NOMO-1 treated with DMSO at 0.1 percent for 48 hours (cell line): ENCODE measurements at regions not wholly inside any gene's neighbourhood (a gene's known extent, or its start where the extent isn't known, plus 50 kb on each side); places are given as distances from the start of the nearest gene placed in this dataset.

Source experiments
- DNase-seq: peaks from one replicate; lab custom pipeline; 2025; ENCODE audit not compliant: unreplicated experiment; lab: John Stamatoyannopoulos, UW

GRCh38 chr14:51507511-51507905 is 144.2 kb upstream of the FRMD6 start:
- no peak for DNase-seq

- DNase-seq = no peak
Observed at GRCh38 chr14:51507906-51508511, 143.7 kb upstream of the FRMD6 start.

- DNase-seq = no peak
Observed at GRCh38 chr14:51511265-51511664, 140.4 kb upstream of the FRMD6 start.

- DNase-seq = no peak
Observed at GRCh38 chr14:51512316-51512715, 139.4 kb upstream of the FRMD6 start.

DNA sequence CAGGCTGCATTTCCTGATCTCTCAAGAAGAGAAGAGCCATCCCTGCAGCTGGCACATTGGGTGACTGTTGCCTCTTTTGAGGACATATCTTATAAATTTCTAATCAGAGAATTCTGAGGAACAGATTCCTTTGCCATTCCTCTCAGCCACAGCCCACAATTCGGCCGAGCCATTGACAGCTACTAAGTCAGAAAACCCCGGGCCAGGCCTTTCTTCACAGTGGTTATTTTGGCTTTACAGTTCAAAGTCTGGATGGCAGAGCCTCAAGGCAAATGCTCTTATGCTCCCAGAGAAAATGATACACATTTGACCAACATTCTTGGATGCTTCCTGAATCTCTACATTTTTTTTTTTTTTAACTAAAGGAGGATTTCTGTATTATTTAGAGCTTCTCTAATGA is 138.4 kb upstream of the FRMD6 start:
- DNase-seq = no peak

DNA sequence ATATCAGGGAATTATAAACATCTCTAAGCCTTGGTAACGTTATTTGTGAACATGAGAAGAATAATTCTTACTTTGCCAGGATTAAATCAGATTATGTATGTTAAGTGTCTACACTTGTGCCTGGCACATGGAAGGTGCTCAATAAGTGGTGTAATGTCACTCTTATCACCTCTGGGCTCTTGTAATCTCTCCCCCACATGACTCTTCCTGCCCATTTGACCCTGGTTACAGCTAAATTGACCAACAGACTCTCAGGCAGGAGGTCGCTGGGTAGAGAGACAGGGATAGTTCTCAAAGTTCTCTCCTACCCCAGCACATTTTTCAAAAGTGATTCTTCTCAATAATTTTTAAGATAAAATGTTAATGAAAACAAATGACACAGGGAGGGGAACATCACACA is 137.8 kb upstream of the FRMD6 start:
- DNase-seq = no peak

DNA sequence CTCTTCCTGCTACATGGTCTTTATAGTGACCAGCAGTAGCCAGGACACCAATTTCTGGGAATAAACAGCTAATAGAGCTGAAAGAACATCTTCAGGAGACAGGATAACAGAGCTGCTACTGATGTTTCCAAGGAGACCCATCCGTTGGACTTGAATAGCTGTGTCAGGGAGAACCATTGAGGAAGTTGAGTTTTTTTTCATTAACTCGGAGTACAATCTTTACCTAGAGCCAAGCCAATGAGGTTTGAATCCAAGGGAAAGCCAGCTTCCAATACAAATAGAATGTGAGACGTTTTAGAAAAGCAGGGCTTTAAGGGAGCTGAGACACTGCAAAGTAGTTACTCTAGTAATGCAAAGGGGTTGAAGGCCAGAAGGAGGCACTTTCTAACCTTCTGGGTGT is 136.1 kb upstream of the FRMD6 start:
- no peak for DNase-seq

- DNase-seq = no peak
Observed at GRCh38 chr14:51516706-51517395, 134.9 kb upstream of the FRMD6 start.

GRCh38 chr14:51518280-51518679 is 133.4 kb upstream of the FRMD6 start:
- DNase-seq = no peak

DNA sequence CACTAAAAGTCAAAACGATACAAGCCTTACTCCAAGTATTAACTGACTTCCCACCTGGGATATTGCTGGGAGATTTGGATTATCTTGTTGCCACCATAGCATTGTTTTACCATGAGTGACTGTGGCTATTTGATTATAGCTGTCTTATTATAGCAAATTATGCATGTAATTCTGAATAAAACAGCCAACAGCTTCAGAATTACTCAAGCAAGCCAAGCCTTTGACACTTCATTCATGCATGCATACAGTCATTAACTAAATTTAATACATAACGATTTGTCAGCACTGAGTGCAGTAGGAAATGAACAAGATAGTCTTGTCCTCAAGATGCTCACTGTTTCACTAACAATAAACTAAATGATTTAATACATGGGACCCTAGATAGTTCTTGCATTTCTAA is 133.0 kb upstream of the FRMD6 start:
- no peak for DNase-seq

- no peak for DNase-seq
Observed at GRCh38 chr14:51520087-51520486, 131.6 kb upstream of the FRMD6 start.

DNA sequence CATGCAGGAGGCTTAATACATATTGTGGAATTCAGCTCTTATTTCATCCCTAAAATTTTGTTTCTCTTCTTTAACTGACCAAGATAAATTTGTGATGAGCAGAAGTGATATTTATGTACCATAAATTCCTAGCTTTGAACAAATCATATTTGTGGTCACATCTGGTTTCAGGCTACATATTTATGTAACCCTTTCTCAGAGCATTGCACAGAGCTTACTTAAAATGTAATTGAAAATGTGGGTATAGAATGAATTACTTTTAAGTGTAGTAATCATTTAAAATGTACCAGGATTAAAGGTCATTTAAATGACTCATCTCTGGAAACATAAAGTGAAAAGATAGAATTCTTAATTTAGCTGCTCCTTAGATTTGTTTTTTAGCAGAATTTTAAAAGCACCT is 129.9 kb upstream of the FRMD6 start:
- DNase-seq = no peak

DNA sequence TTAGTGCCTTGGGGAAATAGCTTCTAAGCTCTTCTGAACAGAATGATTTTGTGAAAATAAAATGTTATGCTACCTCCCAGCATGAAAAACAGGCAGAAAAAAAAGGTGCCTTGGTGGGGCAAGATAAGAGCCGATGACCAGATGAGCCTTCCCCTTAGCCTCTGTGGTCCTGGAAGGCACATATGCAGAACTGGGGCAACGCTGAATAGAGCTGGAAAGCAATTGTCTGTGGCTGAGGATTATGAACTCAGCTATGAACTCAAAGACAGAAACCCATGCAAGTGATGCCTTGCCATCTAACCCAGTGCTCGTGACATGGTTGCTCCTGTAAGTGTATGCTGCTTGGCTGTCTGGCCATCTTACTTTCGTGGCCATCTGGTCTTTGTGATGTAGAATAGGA is 128.5 kb upstream of the FRMD6 start:
- DNase-seq = no peak

DNA sequence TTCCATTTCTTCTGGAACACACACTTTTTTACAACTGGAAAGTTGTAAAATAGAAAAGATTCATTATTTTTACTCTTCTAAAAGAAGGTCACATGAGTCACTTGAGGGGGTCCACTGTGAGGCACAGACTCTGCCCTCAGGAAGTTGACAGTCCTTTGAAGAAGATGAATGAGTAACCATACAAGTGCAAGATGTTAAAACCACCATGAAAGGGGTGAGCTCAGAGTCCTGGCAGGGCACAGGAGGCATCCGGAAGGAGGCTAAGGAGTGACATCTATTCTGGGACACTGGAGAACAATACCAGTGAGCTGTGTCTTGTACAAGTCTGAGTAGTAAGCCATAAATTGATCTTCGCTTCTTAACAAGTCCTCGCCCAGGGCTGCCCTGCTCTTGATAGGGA is 126.0 kb upstream of the FRMD6 start:
- DNase-seq = no peak

GRCh38 chr14:51527073-51527472 is 124.6 kb upstream of the FRMD6 start:
- no peak for DNase-seq

DNA sequence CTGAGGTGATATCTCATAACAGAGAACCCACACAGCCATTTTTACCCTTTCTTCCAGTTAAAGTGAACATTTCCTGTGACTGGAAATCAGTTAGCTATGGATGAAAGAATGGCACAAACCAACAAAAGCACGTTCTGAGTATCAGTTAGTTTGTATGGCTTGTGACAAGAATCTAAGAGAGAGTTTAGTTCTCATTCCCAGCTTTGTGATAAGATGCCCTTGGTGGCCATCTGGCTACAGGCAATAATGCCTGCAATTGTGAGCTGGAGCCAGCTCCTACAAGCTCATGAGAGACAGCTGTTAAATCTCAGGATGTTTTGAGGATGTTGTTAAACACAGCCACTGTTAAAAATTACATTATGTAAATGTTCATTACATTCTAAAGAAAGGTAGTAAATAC is 122.0 kb upstream of the FRMD6 start:
- DNase-seq = no peak

- DNase-seq = no peak
Observed at GRCh38 chr14:51533160-51533559, 118.5 kb upstream of the FRMD6 start.

GRCh38 chr14:51533872-51534553 is 117.7 kb upstream of the FRMD6 start:
- no peak for DNase-seq

DNA sequence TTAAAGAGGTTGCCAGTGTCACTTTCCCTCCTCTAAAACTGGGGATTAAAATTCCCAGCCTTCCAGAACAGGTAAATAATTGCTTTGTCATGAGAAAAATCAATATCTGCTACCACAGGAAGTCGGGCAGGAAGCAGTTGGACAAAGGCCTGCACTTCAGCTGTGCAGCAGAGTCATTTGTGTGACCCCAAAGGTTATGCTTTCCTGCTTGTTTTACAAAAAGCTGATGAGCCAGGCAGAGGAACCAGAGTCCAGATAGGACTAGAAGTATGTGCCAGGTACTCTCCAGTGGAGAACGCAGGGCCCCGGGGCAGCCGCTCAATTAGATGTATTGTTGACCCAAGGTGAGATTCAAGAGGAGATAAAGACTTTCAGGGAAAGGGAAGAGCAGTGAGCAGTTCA is 117.1 kb upstream of the FRMD6 start:
- no peak for DNase-seq

- DNase-seq = no peak
Observed at GRCh38 chr14:51535443-51536044, 116.2 kb upstream of the FRMD6 start.

DNA sequence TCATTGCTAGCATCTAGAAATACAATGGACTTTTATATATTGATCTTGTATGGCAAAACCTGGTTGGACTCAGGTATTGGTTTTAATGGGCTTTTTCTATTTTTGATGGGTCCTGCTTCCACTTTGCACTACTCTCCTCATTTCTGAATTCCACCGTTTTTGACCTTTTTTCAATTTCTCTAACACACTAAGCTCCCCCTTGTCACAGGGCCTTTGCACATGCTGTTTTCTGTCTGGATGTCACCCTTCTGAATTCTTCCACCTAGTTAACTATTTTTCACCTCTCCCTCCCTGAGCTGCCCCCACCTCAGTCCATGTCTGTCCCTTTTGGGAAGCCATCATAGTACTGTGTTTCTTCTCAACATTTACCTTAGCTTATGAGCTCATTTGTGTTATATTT is 112.7 kb upstream of the FRMD6 start:
- no peak for DNase-seq

GRCh38 chr14:51539571-51540037 is 112.1 kb upstream of the FRMD6 start:
- no peak for DNase-seq
